ENCODE measurements at regions not wholly inside any gene's neighbourhood (a gene's known extent, or its start where the extent isn't known, plus 50 kb on each side); places are given as distances from the start of the nearest gene placed in this dataset.

GRCh38 chr12:58285551-58285950 is 344.2 kb downstream of the ATP23 start:
- no peaks in the 10 kb centered on the region for H3K9me1 ChIP-seq (ENCODE audit: insufficient read depth, low read length)
- H3K36me3 ChIP-seq (ENCODE audit: control insufficient read depth, insufficient read depth, low read length): no peaks in the 10 kb centered on the region
- no CpG with 5 or more reads among the region's 5 CpGs for WGBS, 2 experiments (ENCODE audit: extremely low coverage in 2 of 2, insufficient read length in 1 of 2)
- intact Hi-C loops (cut with micrococcal nuclease): no loop called here
- no peaks in the 10 kb centered on the region for H3K79me1 ChIP-seq (ENCODE audit: low read depth in 1 of 2, low read length in 2 of 2)
- ChIA-PET CTCF (no interaction called here), POLR2A (ENCODE audit: unreplicated experiment) (no interaction called here)
- H2BK20ac ChIP-seq (ENCODE audit: low read depth, low read length): no peak overlapping the region
- BruUV-seq (replicated peaks): no TSS peak
- H3K23ac ChIP-seq (ENCODE audit: low read depth, low read length): no peak overlapping the region
- no peak overlapping the region for H3K4me2 ChIP-seq (ENCODE audit: low read depth, low read length)
- no peak overlapping the region for H2AK5ac ChIP-seq (ENCODE audit: low read depth, low read length)
- H3K9ac ChIP-seq (ENCODE audit: low read depth, low read length): no peak overlapping the region
- no peak overlapping the region for H3K4me3 ChIP-seq (ENCODE audit: insufficient read depth, low read depth, low read length)
- H3K4me1 ChIP-seq (ENCODE audit: control insufficient read depth, insufficient read depth, low read length): no peaks in the 10 kb centered on the region
- no peak overlapping the region for H2BK15ac ChIP-seq (ENCODE audit: low read depth, low read length)
- H3K27me3 ChIP-seq (ENCODE audit: control insufficient read depth, insufficient read depth, low read length): no peaks in the 10 kb centered on the region
- no peak overlapping the region for H3K27ac ChIP-seq (ENCODE audit: insufficient read depth, low read length)
- no peak overlapping the region for H2AK9ac ChIP-seq (replicated peaks; ENCODE audit: low read depth, low read length, poor library complexity)
- H2BK120ac ChIP-seq (ENCODE audit: low read depth, low read length): no peak overlapping the region
- H3K14ac ChIP-seq (replicated peaks; ENCODE audit: low read depth, low read length): no peak overlapping the region
- no peak for ATAC-seq (ENCODE audit: low read depth)
- no peak overlapping the region for H4K91ac ChIP-seq (ENCODE audit: insufficient read depth, low read depth, low read length)
- H3K18ac ChIP-seq (ENCODE audit: low read depth, low read length): 0 out of 2 replicates have a peak overlapping the region, but pooled peaks have one; percentile 8
- TF ChIP-seq SMC3 (IDR thresholded peaks at IDR 0.05; ENCODE audit: low read depth, low read length): no peak
- no peak for TF ChIP-seq CHD1 (IDR thresholded peaks at IDR 0.05; ENCODE audit: low read depth, low read length)
- TF ChIP-seq RCOR1 (IDR thresholded peaks at IDR 0.05; ENCODE audit: insufficient replicate concordance, low read length): no peak
- no peak for TF ChIP-seq NFE2L2 (IDR thresholded peaks at IDR 0.05; ENCODE audit: low read depth, low read length)
- TF ChIP-seq RAD21 (IDR thresholded peaks at IDR 0.05; ENCODE audit: low read length): no peak
- H3K9me3 ChIP-seq (ENCODE audit: control insufficient read depth, insufficient read depth, low read length): peaks cover 2% of the 10 kb centered on the region; the same call in 1 of the 2 replicates
- dilution Hi-C loops (cut with HindIII; ENCODE audit: low sequenced_read_pairs, unreplicated experiment): no loop called here
- H4K5ac ChIP-seq (ENCODE audit: low read depth, low read length): no peak overlapping the region; the same call in 1 of the 2 replicates
- H2BK5ac ChIP-seq (ENCODE audit: low read depth, low read length, poor library complexity, severe bottlenecking): no peak overlapping the region
- H4K20me1 ChIP-seq (ENCODE audit: insufficient read depth, low read length): no peaks in the 10 kb centered on the region
- in situ Hi-C loops (cut with MboI; ENCODE audit: low sequenced_read_pairs): no loop called here
- no peak overlapping the region for H3K4ac ChIP-seq (ENCODE audit: low read depth, low read length)
- peak overlapping the region; percentile 65 for H2AFZ ChIP-seq (replicated peaks; ENCODE audit: low read length, poor library complexity)
- DNase-seq: no peak
- no peak overlapping the region for H4K8ac ChIP-seq (ENCODE audit: low read depth in 2 of 2, low read length in 2 of 2)
- no peak overlapping the region for H3K56ac ChIP-seq (ENCODE audit: extremely low read depth, insufficient read depth, low read length)
